ENCODE measurements at regions not wholly inside any gene's neighbourhood (a gene's known extent, or its start where the extent isn't known, plus 50 kb on each side); places are given as distances from the start of the nearest gene placed in this dataset.

- Histone ChIP-seq H3K4me2 (ENCODE audit: low read depth, low read length, poor library complexity, severe bottlenecking) (no peak overlapping the region), H3K79me2 (ENCODE audit: low read length) (no peaks in the 10 kb centered on the region)
Observed at GRCh38 chr3:23686519-23686918, 119.2 kb upstream of the UBE2E1 start.

GRCh38 chr3:23691357-23691895, 114.3 kb upstream of the UBE2E1 start:
- Histone ChIP-seq H3K9ac (ENCODE audit: low read length) (no peak overlapping the region), H2AFZ (ENCODE audit: low read length) (no peak overlapping the region), H3K9me2 (replicated peaks; ENCODE audit: insufficient read depth, low read length) (no peaks in the 10 kb centered on the region), H3K27ac (ENCODE audit: low read length) (no peak overlapping the region), H4K20me1 (ENCODE audit: insufficient read depth, low read depth, low read length) (no peaks in the 10 kb centered on the region), H3K27me3 (ENCODE audit: low read length) (peaks cover 2% of the 10 kb centered on the region; the same call in 1 of the 2 replicates), H3K4me2 (ENCODE audit: low read depth, low read length, poor library complexity, severe bottlenecking) (no peak overlapping the region), H3K4me1 (ENCODE audit: low read length) (no peaks in the 10 kb centered on the region), H3K79me2 (ENCODE audit: low read length) (no peaks in the 10 kb centered on the region), H3K36me3 (ENCODE audit: insufficient read depth, low read length) (no peaks in the 10 kb centered on the region), H3K4me3 (ENCODE audit: low read length) (no peak overlapping the region), H3K9me3 (ENCODE audit: low read length) (no peaks in the 10 kb centered on the region)
- no peak for DNase-seq

More at GRCh38 chr3:23686519-23686918, 119.2 kb upstream of the UBE2E1 start:
- Histone ChIP-seq H2AFZ (ENCODE audit: low read length) (no peak overlapping the region), H3K9me2 (replicated peaks; ENCODE audit: insufficient read depth, low read length) (no peaks in the 10 kb centered on the region), H3K4me3 (ENCODE audit: low read length) (no peak overlapping the region), H3K4me1 (ENCODE audit: low read length) (no peaks in the 10 kb centered on the region), H3K27ac (ENCODE audit: low read length) (no peak overlapping the region), H3K9ac (ENCODE audit: low read length) (no peak overlapping the region), H3K27me3 (ENCODE audit: low read length) (peaks cover 2% of the 10 kb centered on the region; the same call in 1 of the 2 replicates), H3K36me3 (ENCODE audit: insufficient read depth, low read length) (no peaks in the 10 kb centered on the region), H3K9me3 (ENCODE audit: low read length) (no peaks in the 10 kb centered on the region), H4K20me1 (ENCODE audit: insufficient read depth, low read depth, low read length) (no peaks in the 10 kb centered on the region)
- DNase-seq = no peak

GRCh38 chr3:23696842-23697241, 108.9 kb upstream of the UBE2E1 start:
- Histone ChIP-seq H3K4me3 (ENCODE audit: low read length) (no peak overlapping the region), H3K4me2 (ENCODE audit: low read depth, low read length, poor library complexity, severe bottlenecking) (no peak overlapping the region), H3K9ac (ENCODE audit: low read length) (no peak overlapping the region), H4K20me1 (ENCODE audit: insufficient read depth, low read depth, low read length) (no peaks in the 10 kb centered on the region), H3K4me1 (ENCODE audit: low read length) (no peaks in the 10 kb centered on the region), H3K27ac (ENCODE audit: low read length) (no peak overlapping the region), H2AFZ (ENCODE audit: low read length) (no peak overlapping the region), H3K27me3 (ENCODE audit: low read length) (no peaks in the 10 kb centered on the region), H3K36me3 (ENCODE audit: insufficient read depth, low read length) (no peaks in the 10 kb centered on the region), H3K9me3 (ENCODE audit: low read length) (no peaks in the 10 kb centered on the region), H3K79me2 (ENCODE audit: low read length) (no peaks in the 10 kb centered on the region), H3K9me2 (replicated peaks; ENCODE audit: insufficient read depth, low read length) (no peaks in the 10 kb centered on the region)
- DNase-seq = no peak

GRCh38 chr3:23697416-23697815, 108.3 kb upstream of the UBE2E1 start:
- no peak overlapping the region for H3K9ac ChIP-seq (ENCODE audit: low read length)
- no peak overlapping the region for H3K4me3 ChIP-seq (ENCODE audit: low read length)
- no peaks in the 10 kb centered on the region for H3K36me3 ChIP-seq (ENCODE audit: insufficient read depth, low read length)
- no peaks in the 10 kb centered on the region for H3K27me3 ChIP-seq (ENCODE audit: low read length)
- no peak for DNase-seq
- no peak overlapping the region for H2AFZ ChIP-seq (ENCODE audit: low read length)
- H3K9me3 ChIP-seq (ENCODE audit: low read length) = no peaks in the 10 kb centered on the region
- no peaks in the 10 kb centered on the region for H3K79me2 ChIP-seq (ENCODE audit: low read length)
- no peak overlapping the region for H3K4me2 ChIP-seq (ENCODE audit: low read depth, low read length, poor library complexity, severe bottlenecking)
- H3K27ac ChIP-seq (ENCODE audit: low read length) = no peak overlapping the region
- H4K20me1 ChIP-seq (ENCODE audit: insufficient read depth, low read depth, low read length) = no peaks in the 10 kb centered on the region
- H3K4me1 ChIP-seq (ENCODE audit: low read length) = no peaks in the 10 kb centered on the region
- H3K9me2 ChIP-seq (replicated peaks; ENCODE audit: insufficient read depth, low read length) = no peaks in the 10 kb centered on the region

DNA sequence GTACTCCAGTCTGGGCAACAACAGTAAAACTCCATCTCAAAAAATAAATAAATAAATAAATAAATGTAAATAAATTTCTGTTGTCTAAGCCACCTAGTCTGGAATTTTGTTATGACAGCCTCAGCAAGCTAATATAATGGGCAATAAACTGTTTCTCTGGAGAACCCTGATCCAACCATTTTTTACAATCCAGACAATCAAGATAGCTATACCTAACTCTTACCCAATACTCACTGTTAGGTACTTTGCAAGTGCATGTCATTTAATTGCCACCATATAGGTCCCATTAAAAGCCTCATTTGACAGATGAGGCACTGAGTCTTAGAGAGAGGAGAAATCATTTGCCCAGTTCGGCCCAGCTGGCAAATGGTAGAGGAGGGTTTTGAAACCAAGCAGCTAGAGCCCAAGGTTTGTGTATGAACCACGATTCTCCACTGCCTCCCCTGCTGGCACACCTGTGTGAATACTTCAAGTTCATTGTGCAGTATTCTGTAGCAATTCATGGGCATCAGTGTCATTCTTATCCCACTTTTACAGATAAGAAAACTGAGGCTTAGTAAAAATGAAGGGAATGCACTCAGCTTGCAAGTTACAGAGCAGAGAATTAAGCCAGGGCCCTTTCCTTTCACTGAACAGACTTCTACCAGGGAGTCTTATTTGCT, 107.0 kb upstream of the UBE2E1 start:
- Histone ChIP-seq H3K4me2 (ENCODE audit: low read depth, low read length, poor library complexity, severe bottlenecking) (no peak overlapping the region), H3K27me3 (ENCODE audit: low read length) (no peaks in the 10 kb centered on the region), H3K36me3 (ENCODE audit: insufficient read depth, low read length) (no peaks in the 10 kb centered on the region), H2AFZ (ENCODE audit: low read length) (no peak overlapping the region), H4K20me1 (ENCODE audit: insufficient read depth, low read depth, low read length) (no peaks in the 10 kb centered on the region), H3K79me2 (ENCODE audit: low read length) (no peaks in the 10 kb centered on the region), H3K9me2 (replicated peaks; ENCODE audit: insufficient read depth, low read length) (no peaks in the 10 kb centered on the region), H3K4me3 (ENCODE audit: low read length) (no peak overlapping the region), H3K27ac (ENCODE audit: low read length) (no peak overlapping the region), H3K4me1 (ENCODE audit: low read length) (no peaks in the 10 kb centered on the region), H3K9ac (ENCODE audit: low read length) (no peak overlapping the region), H3K9me3 (ENCODE audit: low read length) (no peaks in the 10 kb centered on the region)
- no peak for DNase-seq

DNA sequence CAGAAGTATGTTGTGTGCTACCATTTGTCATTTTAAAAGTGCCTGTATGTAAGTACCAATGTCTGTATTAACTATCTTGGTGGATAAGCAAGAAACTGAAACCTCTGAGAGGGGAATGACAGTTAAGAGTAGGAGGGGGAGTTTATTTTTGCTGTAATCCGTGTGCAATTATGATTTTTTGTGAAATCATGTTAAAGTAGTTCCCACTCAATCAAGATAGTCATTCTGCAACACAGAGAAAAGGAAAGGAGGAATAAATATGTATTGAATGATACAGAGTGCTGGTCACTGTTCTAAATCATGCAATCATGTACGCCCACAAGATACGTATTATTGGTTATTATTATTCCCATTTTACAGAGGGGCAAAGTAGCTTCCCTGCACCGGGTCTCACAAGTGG, 105.1 kb upstream of the UBE2E1 start:
- no peak overlapping the region for H3K4me3 ChIP-seq (ENCODE audit: low read length)
- H3K27me3 ChIP-seq (ENCODE audit: low read length) = no peaks in the 10 kb centered on the region
- no peak overlapping the region for H3K27ac ChIP-seq (ENCODE audit: low read length)
- no peaks in the 10 kb centered on the region for H4K20me1 ChIP-seq (ENCODE audit: insufficient read depth, low read depth, low read length)
- no peaks in the 10 kb centered on the region for H3K9me2 ChIP-seq (replicated peaks; ENCODE audit: insufficient read depth, low read length)
- no peaks in the 10 kb centered on the region for H3K79me2 ChIP-seq (ENCODE audit: low read length)
- no peaks in the 10 kb centered on the region for H3K4me1 ChIP-seq (ENCODE audit: low read length)
- DNase-seq = no peak
- no peaks in the 10 kb centered on the region for H3K9me3 ChIP-seq (ENCODE audit: low read length)
- no peaks in the 10 kb centered on the region for H3K36me3 ChIP-seq (ENCODE audit: insufficient read depth, low read length)
- H3K4me2 ChIP-seq (ENCODE audit: low read depth, low read length, poor library complexity, severe bottlenecking) = no peak overlapping the region
- no peak overlapping the region for H2AFZ ChIP-seq (ENCODE audit: low read length)
- no peak overlapping the region for H3K9ac ChIP-seq (ENCODE audit: low read length)

GRCh38 chr3:23701716-23702597, 103.8 kb upstream of the UBE2E1 start:
- H3K9me2 ChIP-seq (replicated peaks; ENCODE audit: insufficient read depth, low read length) = no peaks in the 10 kb centered on the region
- H2AFZ ChIP-seq (ENCODE audit: low read length) = no peak overlapping the region
- no peaks in the 10 kb centered on the region for H3K9me3 ChIP-seq (ENCODE audit: low read length)
- H3K9ac ChIP-seq (ENCODE audit: low read length) = no peak overlapping the region
- H3K27me3 ChIP-seq (ENCODE audit: low read length) = no peaks in the 10 kb centered on the region
- no peaks in the 10 kb centered on the region for H3K4me1 ChIP-seq (ENCODE audit: low read length)
- no peak overlapping the region for H3K4me2 ChIP-seq (ENCODE audit: low read depth, low read length, poor library complexity, severe bottlenecking)
- no peak for DNase-seq
- H3K36me3 ChIP-seq (ENCODE audit: insufficient read depth, low read length) = no peaks in the 10 kb centered on the region
- H4K20me1 ChIP-seq (ENCODE audit: insufficient read depth, low read depth, low read length) = no peaks in the 10 kb centered on the region
- no peaks in the 10 kb centered on the region for H3K79me2 ChIP-seq (ENCODE audit: low read length)
- H3K27ac ChIP-seq (ENCODE audit: low read length) = no peak overlapping the region
- H3K4me3 ChIP-seq (ENCODE audit: low read length) = no peak overlapping the region

- H2AFZ ChIP-seq (ENCODE audit: low read length) = no peak overlapping the region
- no peak overlapping the region for H3K9ac ChIP-seq (ENCODE audit: low read length)
- H3K9me3 ChIP-seq (ENCODE audit: low read length) = no peaks in the 10 kb centered on the region
- no peaks in the 10 kb centered on the region for H3K36me3 ChIP-seq (ENCODE audit: insufficient read depth, low read length)
- H3K4me1 ChIP-seq (ENCODE audit: low read length) = no peaks in the 10 kb centered on the region
- no peak overlapping the region for H3K27ac ChIP-seq (ENCODE audit: low read length)
- H3K4me2 ChIP-seq (ENCODE audit: low read depth, low read length, poor library complexity, severe bottlenecking) = no peak overlapping the region
- no peak for DNase-seq
- H3K9me2 ChIP-seq (replicated peaks; ENCODE audit: insufficient read depth, low read length) = no peaks in the 10 kb centered on the region
- no peak overlapping the region for H3K4me3 ChIP-seq (ENCODE audit: low read length)
- no peaks in the 10 kb centered on the region for H3K27me3 ChIP-seq (ENCODE audit: low read length)
- no peaks in the 10 kb centered on the region for H4K20me1 ChIP-seq (ENCODE audit: insufficient read depth, low read depth, low read length)
- H3K79me2 ChIP-seq (ENCODE audit: low read length) = no peaks in the 10 kb centered on the region
Observed at GRCh38 chr3:23704298-23704697, 101.5 kb upstream of the UBE2E1 start.

Data from Karpas-422 (cell line).